ENCODE measurements at regions not wholly inside any gene's neighbourhood (a gene's known extent, or its start where the extent isn't known, plus 50 kb on each side); places are given as distances from the start of the nearest gene placed in this dataset.

DNA sequence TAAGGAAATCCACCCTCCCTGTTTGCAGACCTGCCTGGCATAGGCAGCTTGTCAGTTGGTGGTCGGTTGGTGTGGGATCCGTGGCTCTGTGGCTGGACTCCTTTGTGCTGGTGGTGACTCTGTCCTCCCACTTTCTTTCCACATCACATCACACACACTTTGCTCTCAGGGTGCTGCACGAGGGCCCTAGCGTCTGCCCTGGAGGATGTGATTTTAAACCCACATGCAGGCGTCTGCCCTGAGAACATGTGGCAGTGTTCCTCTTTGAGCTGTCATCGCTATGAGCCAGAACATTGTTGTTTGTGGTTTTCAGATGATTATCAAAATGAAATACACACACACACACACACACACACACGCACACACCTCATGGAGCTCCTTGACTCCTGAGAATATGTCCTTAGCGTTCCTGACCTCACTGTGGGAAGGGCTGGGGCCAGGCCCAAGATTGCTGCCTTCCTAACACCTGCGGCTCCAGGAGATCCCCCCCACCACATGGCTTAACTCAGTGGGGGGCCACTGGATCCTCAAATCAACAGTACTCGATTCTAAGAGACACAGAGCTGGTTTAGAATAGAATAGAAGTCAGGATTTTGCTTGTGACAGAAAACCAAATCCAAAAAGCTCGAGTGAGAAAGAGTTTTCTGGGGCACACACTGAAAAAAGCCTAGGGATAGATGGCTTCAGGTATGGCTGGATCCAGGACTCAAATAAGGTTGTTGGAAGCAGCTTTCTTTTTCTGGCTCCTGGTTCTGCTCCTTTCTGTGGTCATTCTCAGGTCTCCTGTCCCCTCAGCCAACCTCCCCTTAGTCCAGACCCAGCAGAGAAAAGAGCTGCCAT is 54.8 kb downstream of the RTP5 start:
- no peak for DNase-seq

DNA sequence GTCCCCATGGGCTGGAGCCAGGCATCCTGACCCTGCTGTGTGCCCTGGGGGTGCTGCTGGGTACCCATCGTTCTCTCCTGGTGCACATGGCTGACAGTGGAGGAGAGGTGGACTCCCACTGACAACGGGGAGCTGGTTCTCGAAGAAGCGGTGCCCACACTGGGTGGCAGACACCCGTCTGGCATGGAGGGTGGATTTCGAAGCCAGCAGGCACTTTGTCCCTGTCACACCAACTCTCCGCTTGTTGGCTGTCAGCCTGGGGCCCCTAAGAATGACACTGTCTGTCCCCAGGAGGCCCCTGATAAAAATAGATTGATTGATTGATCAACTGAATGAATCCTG is 55.4 kb downstream of the RTP5 start:
- DNase-seq: no peak

DNA sequence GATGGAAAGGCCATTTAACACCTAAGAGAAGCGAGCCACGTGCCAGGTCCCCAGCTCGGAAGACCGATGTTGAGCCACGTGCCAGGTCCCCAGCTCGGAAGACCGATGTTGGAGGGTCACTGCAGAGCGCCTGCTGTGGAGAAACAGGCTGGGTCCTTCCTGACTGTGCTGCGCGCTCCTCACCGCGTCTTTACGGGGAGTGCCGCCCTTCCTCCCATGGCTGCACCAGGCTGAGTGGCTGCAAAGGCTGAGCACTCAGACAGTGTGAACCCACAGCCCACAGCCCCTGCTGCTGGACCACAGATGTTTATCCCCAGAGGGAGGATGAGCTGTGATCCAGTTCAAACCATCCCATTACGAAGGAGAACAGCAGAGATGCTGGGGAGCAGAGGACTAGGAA is 55.7 kb downstream of the RTP5 start:
- no peak for DNase-seq

DNA sequence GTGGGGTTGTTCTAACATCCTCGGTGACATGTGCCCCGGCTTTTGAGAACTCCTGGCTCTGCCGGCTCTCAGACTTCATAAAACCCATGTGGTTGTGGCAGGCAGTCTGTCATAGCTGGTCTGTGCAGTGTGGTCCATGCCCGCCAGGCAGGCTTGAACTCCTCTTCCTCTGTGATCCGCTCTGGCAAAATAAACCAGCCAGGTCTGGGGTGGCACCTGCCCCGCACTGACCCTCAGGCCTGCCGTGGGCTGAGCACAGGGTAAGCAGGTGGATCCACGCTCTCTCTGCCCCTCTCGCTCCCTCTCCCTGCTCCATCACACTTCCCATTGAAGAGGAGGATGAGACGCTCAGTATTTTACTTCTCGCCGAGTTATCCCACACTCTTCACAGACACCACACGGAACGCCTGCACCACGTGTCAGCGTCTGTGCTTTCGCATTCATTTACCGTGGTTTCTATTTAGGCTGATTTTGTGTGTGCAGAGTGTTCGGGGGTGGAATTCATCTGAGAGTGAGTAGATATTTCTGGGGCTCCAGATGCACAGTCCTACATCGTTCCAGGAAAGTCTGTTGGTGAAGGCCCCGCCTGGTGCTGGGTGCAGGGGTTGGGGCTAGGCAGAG is 56.4 kb downstream of the RTP5 start:
- DNase-seq: no peak

DNA sequence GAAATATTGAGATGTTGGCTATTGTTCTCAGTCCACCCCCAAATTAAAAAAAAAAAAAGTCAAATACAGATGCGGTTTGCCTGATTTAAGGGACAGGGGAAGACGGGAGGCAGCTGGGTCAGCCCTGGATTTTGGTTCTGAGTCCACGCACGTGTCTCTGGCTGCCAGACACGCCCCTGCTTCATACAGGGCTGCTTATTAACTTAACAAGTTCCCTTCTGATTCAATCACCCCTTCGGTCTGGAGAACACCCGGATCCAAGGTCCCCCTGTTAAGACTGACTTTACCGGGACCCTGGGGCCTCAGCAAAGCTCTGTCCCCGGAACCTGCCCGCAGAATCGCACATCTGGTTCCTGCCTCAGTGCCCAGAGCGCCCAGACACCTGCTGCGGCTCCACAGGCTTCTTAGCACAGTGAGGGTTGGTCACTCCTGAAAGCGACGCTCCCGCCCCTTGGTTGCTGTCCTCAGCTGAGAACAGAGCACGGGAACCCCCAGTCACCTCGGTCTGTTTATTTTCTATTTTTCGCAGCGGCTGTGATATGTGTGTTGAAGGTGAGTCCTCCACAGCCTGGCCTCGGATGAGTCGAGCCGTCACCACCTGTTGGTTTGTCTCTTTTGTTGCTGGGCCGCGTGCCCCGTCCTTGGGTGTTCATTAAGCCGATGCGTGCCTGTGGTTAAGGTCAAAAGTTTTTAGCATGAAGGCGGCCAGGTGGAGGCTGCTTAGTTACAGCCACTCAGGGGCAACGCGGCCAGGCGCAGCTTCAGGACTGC is 57.2 kb downstream of the RTP5 start:
- DNase-seq: no peak

DNA sequence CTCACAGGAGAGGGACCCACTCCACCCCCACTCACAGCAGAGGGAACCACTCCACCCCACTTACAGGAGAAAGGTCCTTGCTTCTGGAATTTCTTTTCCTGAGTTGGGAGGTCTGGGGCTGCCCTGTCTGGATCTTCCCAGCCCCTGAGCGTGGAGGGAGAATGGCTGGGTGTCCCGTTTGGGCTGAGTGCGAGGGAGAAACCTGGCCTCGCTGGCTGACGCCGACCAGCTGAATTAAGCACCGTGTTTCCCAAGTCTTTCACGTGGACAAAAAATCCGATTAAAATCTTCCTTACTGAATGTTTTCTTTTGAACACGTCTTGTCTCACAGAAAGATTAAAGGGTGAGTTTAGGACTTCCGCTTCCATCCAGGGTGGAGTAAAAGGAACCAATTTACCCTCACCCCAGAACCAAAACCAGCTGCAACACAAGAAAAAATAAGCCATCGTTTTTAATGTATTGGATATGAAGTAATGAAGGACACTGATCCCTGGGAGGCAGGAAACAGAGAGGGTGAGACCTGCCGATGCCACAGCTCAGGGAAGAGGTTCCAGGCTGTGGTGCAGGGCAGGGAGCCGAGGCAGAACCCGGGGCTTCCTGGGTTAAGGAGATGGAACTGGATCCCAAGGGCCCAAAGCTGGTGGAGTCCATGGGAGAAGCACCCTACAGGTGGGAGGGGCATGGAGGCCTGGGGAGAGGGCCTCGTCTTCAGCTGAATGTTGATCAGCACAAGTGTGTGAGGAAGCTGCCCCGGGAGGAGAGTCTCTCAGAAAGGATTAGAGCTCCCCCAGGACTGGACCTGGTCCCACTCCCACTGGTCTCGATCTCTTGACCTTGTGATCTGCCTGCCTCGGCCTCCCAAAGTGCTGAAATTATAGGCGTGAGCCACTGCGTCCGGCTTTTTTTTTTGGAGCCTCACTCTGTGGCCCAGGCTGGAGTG is 60.3 kb downstream of the RTP5 start:
- no peak for DNase-seq

DNA sequence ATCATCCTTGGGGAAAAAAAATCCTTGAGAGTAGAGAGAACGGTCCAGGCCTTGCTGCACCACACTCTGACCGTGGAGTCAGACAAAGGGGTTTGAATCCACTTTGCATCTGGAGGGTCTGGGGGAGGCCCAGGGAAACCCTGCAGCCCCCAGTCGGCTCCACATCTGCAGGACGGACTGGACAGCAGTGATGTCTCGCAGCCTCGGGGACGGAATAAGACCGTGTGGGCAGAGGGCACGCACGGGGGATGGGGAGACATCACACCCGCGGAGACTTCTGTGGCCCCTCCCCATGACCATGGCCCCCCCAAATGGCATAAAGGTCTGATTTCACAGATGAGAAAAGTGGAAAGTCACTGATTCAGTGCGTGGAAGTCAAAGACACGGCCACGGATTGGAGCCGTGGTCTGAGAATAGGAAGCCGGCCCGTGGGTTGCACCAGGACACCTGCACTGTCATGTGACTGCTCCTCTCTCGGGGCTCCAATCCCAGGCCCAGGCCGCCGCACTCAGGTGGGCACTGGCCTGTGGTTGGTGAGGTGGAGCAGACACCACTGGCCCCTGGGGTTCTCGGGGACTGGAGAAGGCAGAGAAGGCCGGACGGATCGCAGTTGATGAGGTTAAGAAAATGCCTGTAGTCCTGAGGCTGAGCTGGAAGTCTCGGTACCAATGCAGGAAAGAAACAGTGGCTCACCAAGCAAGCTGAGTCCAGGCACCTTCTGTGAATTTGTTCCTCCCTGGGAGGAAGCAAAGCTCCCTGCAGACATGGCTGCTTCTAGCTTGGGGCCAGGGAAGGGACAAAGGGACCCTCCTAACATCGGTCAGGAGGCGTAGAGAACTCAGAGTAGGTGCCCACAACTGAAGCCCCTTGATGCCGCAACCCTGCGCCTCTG is 61.8 kb downstream of the RTP5 start:
- DNase-seq: no peak

DNA sequence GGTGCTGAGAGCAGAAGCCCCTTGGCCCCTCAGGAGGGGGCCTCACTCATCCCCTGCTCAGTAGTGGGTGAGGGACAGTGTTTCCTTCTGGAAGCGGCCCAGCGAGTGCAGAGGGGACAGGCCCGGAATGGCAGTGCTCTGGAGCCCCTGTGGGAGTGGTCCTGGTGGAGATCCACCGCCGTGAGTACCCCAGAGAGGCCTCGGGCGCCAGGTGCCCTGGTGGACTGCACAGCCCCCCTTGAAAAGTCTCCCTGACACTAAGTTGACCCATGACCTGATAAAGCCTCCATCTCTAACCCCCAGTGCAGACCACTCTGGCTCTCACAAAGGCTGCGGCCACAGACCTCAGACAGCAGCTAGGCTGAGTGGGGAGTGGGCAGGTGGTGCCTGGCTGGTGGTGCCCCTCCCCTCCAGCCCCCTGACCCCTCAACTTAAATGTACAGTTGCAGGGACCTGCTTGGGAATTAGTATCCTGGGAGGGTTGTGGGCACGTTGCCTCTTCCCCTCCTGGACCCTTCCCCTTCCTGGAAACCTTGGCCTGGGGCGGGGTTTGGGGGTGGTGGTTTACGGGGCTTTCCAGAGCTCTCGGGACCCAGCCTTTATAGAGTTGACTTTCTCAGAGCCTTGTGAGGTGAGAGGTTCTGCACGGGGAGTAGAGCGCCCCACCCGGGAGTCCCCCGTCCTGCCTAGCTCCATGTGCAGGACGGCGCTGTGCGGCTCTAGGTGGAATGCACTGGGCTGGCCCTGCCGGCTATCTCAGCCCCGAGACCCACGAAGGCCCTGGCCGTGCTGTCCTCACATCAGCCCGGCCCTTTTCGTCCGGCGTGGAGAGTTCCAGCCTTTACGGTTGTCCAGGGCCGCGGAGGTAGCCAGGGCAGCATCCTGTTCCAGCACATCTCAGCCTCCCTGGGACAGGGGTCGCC is 62.7 kb downstream of the RTP5 start:
- DNase-seq: no peak

DNA sequence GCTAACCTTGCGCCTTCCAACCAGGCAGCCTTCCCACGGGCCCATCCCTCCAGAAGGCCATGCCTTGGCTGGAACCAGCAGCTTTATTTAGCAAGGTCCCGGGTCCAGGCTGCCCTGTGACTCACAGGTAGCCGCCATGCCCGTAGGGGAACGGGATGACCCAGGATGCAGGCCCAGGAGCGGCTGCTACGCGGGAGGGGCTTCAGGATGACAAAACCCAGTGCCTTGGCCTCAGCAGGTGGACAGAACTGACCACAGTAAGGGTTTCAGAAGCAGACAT is 63.3 kb downstream of the RTP5 start:
- no peak for DNase-seq

DNA sequence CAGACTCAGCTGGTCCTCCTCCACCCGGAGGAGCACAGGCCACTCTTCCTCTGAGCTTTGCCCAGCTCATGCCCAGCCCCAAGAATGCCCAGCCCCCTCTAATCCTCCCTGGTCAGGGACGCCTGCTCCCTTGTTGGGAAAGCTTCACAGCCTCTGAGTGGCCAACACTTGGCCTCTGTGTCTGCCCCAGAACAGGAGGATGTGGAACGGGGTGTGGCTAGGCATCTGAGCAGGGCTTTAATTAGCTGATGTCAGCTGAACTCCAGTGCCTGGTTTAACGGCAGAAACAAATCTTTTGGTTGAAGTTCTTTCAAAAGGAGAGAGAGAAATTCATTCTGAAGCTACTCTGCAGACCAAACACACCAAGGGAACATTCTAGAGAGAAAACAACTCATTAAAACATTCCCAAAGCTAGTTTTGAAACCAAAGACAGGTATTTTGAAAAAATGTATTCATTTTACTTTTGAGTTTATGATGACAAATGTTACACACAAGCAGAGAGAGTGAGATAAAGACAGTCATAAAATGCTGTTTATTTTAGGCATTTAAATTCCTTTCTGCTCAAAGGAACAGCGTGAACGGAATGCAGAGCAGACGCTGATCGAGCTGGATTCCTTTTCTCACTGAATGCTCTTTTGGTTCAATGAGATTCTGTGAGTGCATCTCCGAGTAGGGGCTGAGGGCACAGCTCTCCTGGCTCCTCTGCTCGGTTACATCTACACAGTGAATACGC is 63.8 kb downstream of the RTP5 start:
- DNase-seq: no peak

DNA sequence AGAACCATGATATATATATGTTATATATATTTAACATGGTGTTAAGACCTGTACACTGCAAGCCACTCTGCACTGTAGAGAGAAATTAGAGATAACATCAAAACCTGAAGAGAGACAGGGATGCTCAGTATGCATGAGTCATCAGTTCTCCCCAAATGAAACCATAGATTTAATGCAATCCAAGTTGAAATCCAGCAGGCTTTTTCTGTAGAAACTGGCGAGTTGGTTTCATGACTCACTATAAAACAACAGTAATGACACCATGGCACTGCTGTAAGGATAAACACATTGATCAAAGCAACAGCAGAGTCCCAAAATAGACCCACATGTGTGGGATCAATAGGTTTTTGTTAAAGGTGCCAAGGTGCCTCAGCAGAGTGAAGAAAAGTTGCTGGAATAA is 65.8 kb downstream of the RTP5 start:
- DNase-seq: no peak

DNA sequence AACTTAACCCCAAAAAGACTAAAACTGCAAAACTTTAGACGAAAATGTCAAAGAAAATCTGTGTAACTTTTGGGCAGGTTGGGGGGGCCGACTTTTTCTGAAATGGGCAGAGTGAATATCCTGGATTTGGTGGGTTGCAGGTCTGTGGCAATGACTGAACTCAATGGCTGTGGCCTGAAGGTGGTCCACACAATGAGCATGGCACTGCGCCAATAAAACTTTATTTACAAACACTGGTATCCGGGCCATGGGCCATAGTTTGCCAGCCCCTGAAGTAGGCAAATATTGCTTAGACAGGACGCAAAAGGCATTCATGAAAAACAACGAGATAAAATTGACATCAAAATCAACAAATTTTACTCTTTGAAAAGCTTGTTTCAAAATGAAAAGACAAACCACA is 66.2 kb downstream of the RTP5 start:
- no peak for DNase-seq

DNA sequence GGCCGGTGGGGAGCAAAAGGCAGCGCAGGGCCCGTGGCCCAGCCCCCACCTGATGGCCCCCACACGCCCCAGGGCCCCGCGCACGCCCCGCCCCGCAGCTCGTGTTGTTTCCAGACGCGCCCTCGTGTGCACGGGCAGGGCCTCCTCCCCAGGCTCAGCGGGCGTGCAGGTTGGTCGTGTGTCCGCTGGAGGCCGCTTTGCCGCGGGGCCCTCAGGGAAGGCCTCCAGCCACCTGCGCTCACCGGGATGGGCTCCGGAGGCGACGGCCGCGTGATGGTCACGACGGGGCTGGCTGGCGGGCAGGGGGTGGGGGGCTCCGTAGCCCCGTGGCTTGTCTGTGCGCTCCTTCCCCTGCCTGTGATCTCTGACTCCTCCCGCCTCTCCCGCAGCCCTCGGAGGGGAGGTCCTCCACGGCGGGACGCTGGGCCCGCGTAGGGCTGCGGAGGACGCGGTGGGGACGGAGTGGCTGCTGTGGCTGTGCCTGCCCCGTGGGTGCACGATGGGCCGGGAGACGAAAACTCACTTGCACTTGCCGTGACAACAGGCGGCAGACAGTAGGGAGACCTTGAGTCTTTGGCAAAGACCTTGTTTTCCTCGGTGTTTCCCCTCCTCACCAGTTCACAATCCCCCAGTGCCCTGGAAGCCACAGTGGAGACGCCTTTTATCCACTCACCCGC is 67.1 kb downstream of the RTP5 start:
- no peak for DNase-seq

DNA sequence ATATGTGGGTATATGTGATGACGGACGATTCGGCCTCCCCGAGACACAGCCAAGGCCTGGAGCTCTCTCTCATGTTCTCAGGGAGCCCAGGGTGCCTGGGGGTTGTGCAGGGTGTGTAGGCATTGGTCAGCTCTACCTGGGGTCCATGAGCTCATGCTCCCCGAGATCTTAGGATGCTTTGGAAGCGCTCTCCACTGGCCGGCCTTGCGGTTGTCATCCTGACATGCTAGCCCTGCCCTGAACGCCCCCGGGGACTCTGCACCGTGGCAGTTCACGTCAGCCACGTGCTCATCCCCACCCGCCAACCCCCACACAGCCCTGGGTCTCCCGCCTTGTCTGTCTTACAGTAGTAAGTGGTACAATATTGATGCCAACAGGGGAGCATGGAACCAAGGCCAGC is 67.8 kb downstream of the RTP5 start:
- no peak for DNase-seq

DNA sequence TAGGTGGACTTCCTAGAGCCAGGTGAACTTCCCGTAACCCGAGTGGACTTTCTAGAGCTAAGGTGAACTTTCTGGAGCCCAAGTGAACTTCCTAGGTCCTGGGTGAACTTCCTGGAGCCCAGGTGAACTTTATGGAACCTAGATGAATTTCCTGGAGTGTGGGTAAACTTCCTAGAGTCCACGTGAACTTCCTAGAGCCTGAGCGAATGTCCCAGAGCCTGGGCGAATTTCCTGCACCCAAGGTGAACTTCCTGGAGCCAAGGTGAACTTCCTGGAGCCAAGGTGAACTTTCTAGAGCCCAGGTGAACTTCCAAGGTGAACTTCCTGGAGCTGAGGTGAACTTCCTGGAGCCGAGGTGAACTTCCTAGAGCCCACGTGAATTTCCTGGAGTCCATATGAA is 70.0 kb downstream of the RTP5 start:
- DNase-seq: no peak

DNA sequence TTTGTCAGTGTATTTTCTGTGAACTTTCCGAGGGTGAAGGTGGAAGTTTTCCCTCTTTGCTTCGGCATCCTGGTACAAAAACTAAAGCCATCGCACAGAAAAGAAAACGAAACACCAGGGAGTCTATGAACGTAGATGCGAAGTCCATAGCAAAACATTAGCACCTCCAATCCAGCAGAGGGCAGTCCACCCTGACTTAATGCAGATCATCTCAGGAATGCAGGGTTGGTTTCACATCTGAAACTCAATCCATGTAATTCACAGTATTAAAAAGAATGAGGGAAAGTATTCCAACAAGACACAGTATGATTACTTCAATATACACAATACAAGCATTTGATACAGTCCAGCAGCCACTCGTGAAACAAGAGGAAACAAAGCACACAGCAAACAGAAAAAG is 70.8 kb downstream of the RTP5 start:
- DNase-seq: no peak

DNA sequence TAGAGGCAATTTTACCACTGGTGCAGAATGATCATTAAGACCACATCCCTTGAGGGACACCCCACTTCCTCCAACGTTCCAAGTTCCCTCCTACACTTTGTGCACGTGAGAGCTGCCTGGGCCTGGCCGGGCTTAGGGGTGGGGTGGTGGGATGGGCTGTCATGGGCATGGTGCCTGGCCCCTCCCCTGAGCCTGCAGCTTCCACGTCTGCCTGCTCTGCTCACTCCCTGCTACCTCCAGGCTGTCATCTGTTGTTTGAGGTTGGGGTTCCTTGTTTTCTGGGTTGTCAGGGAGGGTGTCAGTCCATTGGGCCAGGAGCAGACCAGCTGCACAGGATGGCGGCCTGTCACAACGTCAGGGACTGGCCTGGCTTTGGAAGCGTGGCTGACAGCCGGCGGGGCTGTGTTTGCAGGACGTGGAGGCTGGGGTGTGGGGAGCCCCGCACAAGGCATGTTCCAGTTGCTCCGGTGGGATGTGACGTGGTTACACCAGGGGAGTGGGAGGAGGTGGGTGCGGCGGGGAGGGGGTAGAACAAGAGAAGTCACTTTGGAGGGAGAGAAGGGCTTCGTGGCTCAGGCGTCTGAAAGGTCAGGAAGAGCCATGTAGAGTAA is 72.3 kb downstream of the RTP5 start:
- no peak for DNase-seq

DNA sequence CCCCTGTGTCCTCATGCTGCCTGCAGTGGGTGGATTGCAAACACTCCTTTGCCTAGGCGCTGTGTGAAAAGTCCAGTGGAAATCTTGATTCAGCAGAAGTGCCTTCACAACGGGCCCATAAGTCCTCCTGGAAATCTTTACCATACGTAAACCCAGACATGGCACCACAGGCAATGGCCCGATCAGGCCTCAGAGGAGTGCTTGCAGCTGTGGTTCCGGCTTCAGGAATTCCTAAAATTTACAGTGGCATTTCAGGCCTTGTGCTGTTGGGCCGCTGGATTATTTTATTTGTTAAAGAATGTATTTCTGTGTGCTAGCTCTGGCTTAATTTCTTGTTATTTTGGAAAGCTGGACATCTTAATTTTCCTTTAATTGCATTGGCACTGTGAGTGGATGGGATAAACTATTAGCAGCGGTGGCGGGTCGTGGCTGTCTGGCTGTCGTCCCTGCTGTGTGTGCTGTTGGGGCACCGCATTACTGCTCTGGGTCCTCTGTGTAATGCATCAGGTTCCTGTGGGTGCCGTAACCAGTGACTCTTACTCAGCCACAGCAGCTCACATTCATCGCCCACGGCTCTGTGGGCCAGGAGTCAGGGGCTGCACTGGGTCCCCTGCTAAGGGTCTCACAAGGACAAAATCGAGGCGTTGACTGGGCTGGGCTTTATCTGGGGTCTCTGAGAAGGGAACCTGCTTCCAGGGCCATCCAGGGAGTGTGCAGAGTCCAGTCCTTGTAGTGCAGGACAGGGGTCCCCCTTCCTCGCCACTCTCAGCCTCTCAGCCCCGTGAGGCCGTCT is 73.1 kb downstream of the RTP5 start:
- DNase-seq: no peak

Measured in inflammatory macrophage treated with lipopolysaccharide for 4 hours (primary cell).